GM20000 (cell line): ENCODE measurements at regions not wholly inside any gene's neighbourhood (a gene's known extent, or its start where the extent isn't known, plus 50 kb on each side); places are given as distances from the start of the nearest gene placed in this dataset.

ENCODE experiments used
- DNase-seq: peaks from one replicate; pipeline ENCODE4 v3.0.0; 2012; ENCODE audit warnings: low spot score
- TF ChIP-seq, protein P1 (sequence below): IDR thresholded peaks from 2 replicates; pipeline ENCODE4 v1.5.1; 2012; ENCODE audit warnings: mild to moderate bottlenecking, control low read depth; ENCODE audit errors: extremely low read depth, missing control alignments

DNA sequence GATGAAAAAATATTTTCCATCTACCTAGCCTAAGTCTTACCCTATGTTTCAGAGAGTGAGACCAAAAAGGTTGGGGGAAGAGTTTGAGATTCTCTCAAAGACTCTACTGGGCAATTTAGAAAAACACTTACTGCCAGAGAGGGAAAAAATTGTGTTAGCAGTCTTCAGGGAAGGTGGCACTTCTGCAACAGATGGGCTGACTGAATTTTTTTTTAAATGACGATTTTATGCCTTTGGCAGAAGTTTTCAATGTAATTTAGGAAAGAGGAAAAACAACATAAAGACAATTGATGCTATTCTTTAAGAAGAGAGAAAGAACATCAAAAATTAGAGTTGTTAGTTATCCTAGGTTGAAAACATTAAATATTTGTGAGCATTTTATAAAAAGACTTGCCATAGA is 1894.5 kb upstream of the PIK3C3 start:
- DNase-seq = no peak
- TF ChIP-seq, protein P1, sequence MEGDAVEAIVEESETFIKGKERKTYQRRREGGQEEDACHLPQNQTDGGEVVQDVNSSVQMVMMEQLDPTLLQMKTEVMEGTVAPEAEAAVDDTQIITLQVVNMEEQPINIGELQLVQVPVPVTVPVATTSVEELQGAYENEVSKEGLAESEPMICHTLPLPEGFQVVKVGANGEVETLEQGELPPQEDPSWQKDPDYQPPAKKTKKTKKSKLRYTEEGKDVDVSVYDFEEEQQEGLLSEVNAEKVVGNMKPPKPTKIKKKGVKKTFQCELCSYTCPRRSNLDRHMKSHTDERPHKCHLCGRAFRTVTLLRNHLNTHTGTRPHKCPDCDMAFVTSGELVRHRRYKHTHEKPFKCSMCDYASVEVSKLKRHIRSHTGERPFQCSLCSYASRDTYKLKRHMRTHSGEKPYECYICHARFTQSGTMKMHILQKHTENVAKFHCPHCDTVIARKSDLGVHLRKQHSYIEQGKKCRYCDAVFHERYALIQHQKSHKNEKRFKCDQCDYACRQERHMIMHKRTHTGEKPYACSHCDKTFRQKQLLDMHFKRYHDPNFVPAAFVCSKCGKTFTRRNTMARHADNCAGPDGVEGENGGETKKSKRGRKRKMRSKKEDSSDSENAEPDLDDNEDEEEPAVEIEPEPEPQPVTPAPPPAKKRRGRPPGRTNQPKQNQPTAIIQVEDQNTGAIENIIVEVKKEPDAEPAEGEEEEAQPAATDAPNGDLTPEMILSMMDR = no peak

DNA sequence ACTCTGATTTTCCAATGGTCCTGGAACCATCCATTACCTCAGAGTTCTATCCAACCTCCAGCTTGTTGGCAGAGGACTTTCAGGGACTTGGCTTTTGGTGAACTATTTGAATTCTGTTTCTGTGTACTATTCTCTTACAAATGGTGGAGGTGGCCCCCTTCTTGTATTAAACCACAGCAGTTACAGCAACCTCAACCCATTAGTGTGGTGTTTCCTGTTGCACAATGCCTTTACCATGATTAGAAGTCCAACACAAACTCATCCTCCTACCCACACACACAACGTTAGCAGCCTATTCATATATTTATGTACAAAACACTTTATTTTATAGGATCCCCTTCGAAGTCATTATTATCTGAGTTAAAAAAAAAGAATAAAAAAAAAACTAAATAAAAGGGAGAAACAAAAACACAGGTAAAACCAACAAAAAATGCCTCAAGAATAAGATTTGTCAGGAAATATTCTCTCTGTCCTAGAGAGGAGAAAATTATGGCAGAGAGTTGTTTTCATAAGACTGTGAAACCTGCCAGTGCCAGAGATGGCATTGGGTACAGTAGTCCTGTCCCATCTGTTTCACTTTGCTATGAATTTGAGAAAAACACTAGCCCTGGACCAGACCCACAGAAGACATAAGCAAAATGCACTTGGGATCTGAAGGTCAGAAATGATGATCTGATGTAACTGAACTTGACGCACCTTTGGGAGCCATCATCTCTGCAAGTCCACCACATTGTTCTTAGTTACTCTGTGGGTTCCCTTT is 1896.0 kb upstream of the PIK3C3 start:
- TF ChIP-seq, protein P1 = no peak
- DNase-seq = no peak

DNA sequence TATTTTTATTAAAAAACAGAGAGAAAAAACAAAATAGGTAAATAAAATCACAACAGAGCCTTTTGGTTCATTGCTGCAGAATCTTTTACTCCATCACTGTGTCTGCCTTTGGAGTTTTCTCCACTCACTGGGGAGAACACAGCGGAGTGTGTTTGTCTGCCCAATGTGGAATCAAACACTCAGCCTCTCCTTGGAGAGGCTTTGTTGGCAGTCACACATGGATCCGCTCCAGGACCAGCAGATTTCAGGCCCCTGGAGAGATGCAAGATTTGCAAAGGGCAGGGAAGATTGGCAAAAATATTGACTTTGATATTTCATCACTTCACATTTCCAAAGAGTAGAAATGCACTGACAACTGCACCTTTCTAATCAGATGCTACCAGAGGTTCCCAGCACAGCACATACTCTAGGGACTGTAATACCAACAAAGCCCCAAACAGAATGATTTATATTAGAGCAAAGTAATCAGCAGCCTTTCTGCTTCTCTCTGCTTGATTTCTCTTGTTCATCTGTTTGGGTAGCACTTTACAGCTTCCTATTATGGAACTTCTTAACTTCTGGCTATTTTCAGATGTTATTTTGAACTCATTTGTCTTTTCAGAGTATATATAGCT is 1898.8 kb upstream of the PIK3C3 start:
- no peak for DNase-seq
- TF ChIP-seq, protein P1 = no peak

DNA sequence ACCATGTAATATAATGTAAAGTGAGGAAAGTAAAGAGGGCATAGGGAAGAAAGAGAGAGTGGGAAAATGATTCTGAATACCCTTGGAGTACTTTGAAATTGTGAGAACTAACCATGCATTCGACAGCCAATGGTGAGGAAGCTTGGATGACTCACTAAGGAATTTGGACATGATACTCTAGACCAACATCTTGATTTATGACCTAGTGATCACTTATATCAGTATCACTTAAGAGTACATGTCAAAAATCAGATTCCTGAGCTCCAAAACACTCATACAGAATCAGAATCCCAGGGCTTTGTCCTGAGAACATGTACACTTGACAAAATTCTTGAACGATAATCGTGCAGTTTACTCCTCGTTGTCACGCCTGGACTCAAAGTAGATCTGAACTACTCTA is 1899.8 kb upstream of the PIK3C3 start:
- TF ChIP-seq, protein P1 = no peak
- DNase-seq = no peak

DNA sequence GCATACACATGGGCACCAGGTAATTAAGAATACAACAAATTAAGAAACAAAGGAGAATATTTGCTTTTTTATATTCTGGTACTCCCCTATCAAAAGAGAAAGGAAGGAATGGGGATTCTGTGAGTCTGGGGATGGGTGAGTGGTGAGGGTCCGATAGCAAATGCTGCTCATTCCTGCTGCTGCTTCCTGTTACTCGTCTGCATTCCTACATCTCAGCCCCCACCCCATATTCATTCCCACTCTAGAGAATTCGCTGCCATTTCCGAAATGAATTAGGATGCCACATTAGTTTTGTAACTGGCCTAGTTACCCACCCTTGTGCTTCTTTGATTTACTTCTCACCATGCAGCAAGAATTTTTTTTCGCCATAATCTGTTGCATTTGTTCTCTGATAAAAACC is 1905.3 kb upstream of the PIK3C3 start:
- TF ChIP-seq, protein P1 = no peak
- no peak for DNase-seq

DNA sequence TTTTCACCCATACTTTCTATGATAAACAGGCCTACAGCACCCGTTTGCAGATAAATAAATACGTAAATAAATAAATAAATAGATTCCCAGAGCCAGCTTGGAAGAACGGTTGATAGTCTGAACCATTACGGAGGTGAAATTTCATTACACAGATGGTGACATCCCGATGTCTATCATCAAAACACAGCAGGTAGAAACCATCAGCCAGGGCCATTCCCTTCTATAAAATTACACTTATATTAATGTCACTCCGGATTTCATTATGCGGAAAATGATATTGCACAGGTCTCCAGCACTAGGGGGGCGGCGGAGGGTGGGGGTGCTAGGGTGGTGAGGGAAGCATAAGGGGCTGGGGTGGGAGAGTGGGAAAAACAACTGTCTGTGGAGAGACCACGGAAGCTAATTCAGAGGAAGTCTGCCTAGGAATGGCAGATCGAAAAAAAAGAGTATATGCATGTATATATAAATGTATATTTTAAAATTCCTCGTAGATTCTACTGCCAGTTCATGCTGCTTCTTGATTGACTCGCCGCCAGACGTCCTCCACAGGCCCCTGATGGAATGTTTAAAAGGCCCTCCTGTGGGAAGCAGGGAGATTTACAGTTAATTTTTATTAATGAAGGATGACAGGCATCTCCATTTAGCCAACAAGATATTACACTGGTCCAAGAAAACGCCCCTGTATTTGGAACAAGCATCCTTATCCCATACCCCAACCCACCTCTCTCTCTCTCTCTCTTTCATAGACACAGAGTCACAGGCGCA is 1906.0 kb upstream of the PIK3C3 start:
- TF ChIP-seq, protein P1 = no peak
- DNase-seq = no peak

DNA sequence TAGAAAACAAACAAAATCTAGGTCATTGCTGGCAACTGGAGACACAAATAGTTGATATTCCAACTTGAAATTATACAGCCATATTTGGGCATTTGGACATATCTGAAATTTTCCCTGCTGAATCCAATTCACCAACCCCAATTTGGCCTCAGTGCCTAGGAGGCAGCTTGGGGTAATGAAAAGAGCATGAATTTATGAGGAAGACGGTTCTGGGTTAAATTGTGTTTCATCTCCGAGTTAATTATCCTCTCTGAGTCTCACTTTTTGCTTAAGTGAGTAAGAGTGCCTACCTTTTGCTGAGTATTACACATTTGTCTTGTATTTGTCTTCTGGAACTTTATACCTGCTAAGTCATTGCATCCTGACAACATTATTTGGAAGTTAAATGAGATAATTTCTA is 1906.8 kb upstream of the PIK3C3 start:
- no peak for DNase-seq
- TF ChIP-seq, protein P1 = no peak
